DOHH2 (cell line): ENCODE measurements at regions not wholly inside any gene's neighbourhood (a gene's known extent, or its start where the extent isn't known, plus 50 kb on each side); places are given as distances from the start of the nearest gene placed in this dataset.

Experiments
- H3F3A ChIP-seq: fragments of 200-600 bp; sonication (generic), shearing (Covaris generic); 2 replicates; pipeline ENCODE4 v1.6.0; 2016; ENCODE audit warnings: antibody characterized with exemption, mild to moderate bottlenecking; ENCODE audit not compliant: control insufficient read depth, insufficient read depth
- H3K27ac ChIP-seq: fragments of 200-600 bp; sonication (generic); 2 replicates; pipeline ENCODE4 v1.5.1; 2014; ENCODE audit warnings: low read depth, mild to moderate bottlenecking, low read length, moderate library complexity
- H3K27me3 ChIP-seq: fragments of 200-600 bp; sonication (generic); 2 replicates; pipeline ENCODE4 v1.6.1; 2014; ENCODE audit warnings: mild to moderate bottlenecking, low read length, mixed read lengths; ENCODE audit not compliant: control insufficient read depth
- H3K36me3 ChIP-seq: fragments of 200-600 bp; sonication (generic); 2 replicates; pipeline ENCODE4 v1.6.1; 2014; ENCODE audit warnings: mild to moderate bottlenecking, low read length, moderate library complexity, mixed read lengths; ENCODE audit not compliant: control insufficient read depth
- H3K4me1 ChIP-seq: fragments of 200-600 bp; sonication (generic); 2 replicates; pipeline ENCODE4 v1.6.1; 2014; ENCODE audit warnings: mild to moderate bottlenecking, low read length, mixed read lengths; ENCODE audit not compliant: control insufficient read depth
- H3K4me2 ChIP-seq: fragments of 200-600 bp; sonication (generic); 2 replicates; pipeline ENCODE4 v1.6.0; 2014; ENCODE audit warnings: mild to moderate bottlenecking, low read length, moderate library complexity
- H3K4me3 ChIP-seq: fragments of 200-600 bp; sonication (generic); 2 replicates; pipeline ENCODE4 v1.5.1; 2014; ENCODE audit warnings: mild to moderate bottlenecking, low read length, mixed read lengths
- H3K79me2 ChIP-seq: fragments of 200-600 bp; sonication (generic); 2 replicates; pipeline ENCODE4 v1.6.1; 2014; ENCODE audit warnings: mild to moderate bottlenecking, low read length, mixed read lengths; ENCODE audit not compliant: control insufficient read depth
- H3K9me2 ChIP-seq: fragments of 200-600 bp; sonication (generic); replicated peaks from 2 replicates; pipeline ENCODE4 v1.6.1; 2014; ENCODE audit warnings: mild to moderate bottlenecking, low read length, mixed read lengths; ENCODE audit not compliant: control insufficient read depth
- H3K9me3 ChIP-seq: fragments of 200-600 bp; sonication (generic); 2 replicates; pipeline ENCODE4 v1.6.1; 2014; ENCODE audit warnings: antibody characterized with exemption, low read length, mixed read lengths; ENCODE audit not compliant: control insufficient read depth, insufficient read depth
- H4K20me1 ChIP-seq: fragments of 200-600 bp; sonication (generic); 2 replicates; pipeline ENCODE4 v1.6.0; 2014; ENCODE audit warnings: low read depth, mild to moderate bottlenecking, antibody characterized with exemption, low read length, moderate library complexity; ENCODE audit not compliant: control insufficient read depth, insufficient read depth
- CTCF ChIP-seq: fragments of 200-600 bp; sonication (generic); IDR thresholded peaks from one replicate; pipeline ENCODE4 v1.5.1; 2014; ENCODE audit warnings: antibody characterized with exemption, mild to moderate bottlenecking, low read depth, low read length; ENCODE audit not compliant: poor library complexity, severe bottlenecking
- EZH2phosphoT487 ChIP-seq: fragments of 200-600 bp; sonication (generic); IDR thresholded peaks from 2 replicates; pipeline ENCODE4 v1.6.1; 2017; ENCODE audit warnings: borderline replicate concordance, mild to moderate bottlenecking, antibody characterized with exemption, low read length, moderate library complexity, mixed read lengths

- no peak overlapping the region for H3K4me2 ChIP-seq
- no peaks in the 10 kb centered on the region for H3K79me2 ChIP-seq
- H4K20me1 ChIP-seq, result no peaks in the 10 kb centered on the region
- H3K9me3 ChIP-seq, result peaks cover 6% of the 10 kb centered on the region; the same call in 1 of the 2 replicates
- H3K4me1 ChIP-seq, result no peaks in the 10 kb centered on the region
- no peaks in the 10 kb centered on the region for H3F3A ChIP-seq
- H3K27me3 ChIP-seq, result no peaks in the 10 kb centered on the region
- TF ChIP-seq CTCF (no peak), EZH2phosphoT487 (no peak)
- no peak overlapping the region for H3K4me3 ChIP-seq
- no peaks in the 10 kb centered on the region for H3K36me3 ChIP-seq
- H3K27ac ChIP-seq, result no peak overlapping the region
- H3K9me2 ChIP-seq, result no peaks in the 10 kb centered on the region
Observed at GRCh38 chr2:239803102-239803765, 221.9 kb downstream of the NDUFA10 start.

DNA sequence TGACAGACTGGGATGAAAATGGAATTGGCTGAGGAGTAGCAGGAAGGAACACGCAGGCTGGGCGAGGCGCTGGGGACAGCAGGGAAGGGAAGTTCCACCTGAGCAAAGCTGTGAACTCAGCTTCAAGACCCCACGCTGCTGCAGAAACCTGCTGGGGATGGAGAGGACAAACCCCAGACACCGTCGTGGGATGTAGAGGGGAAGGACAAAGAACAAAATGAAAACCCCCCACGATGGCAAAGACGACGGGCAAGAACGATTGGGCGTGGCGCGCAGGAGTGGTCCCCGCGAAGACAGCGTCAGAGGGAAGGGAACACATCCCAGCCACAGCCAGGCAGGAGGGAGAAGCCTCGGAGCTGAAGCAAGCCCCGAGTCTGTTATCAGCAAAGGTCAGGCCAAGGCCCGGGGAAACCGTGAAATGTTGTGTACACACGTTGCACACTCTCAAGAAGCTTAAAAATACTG lies 222.9 kb downstream of the NDUFA10 start:
- H3K36me3 ChIP-seq, result no peaks in the 10 kb centered on the region
- peaks cover 6% of the 10 kb centered on the region; the same call in 1 of the 2 replicates for H3K9me3 ChIP-seq
- H3K4me2 ChIP-seq, result no peak overlapping the region
- H3K4me1 ChIP-seq, result no peaks in the 10 kb centered on the region
- no peaks in the 10 kb centered on the region for H4K20me1 ChIP-seq
- no peak overlapping the region for H3K27ac ChIP-seq
- H3F3A ChIP-seq, result no peaks in the 10 kb centered on the region
- H3K27me3 ChIP-seq, result no peaks in the 10 kb centered on the region
- TF ChIP-seq EZH2phosphoT487, result no peak
- TF ChIP-seq CTCF, result no peak
- no peak overlapping the region for H3K4me3 ChIP-seq
- no peaks in the 10 kb centered on the region for H3K79me2 ChIP-seq
- no peaks in the 10 kb centered on the region for H3K9me2 ChIP-seq

- Histone ChIP-seq H3K27ac (no peak overlapping the region), H3K9me2 (no peaks in the 10 kb centered on the region), H4K20me1 (no peaks in the 10 kb centered on the region), H3K36me3 (no peaks in the 10 kb centered on the region), H3K27me3 (no peaks in the 10 kb centered on the region), H3K79me2 (no peaks in the 10 kb centered on the region), H3K4me2 (no peak overlapping the region), H3K4me1 (no peaks in the 10 kb centered on the region), H3F3A (no peaks in the 10 kb centered on the region), H3K9me3 (peaks cover 6% of the 10 kb centered on the region; the same call in 1 of the 2 replicates), H3K4me3 (no peak overlapping the region)
- no peak for TF ChIP-seq CTCF
- TF ChIP-seq EZH2phosphoT487, result no peak
Observed at GRCh38 chr2:239801404-239802184, 223.5 kb downstream of the NDUFA10 start.
